WTC11 (cell line): ENCODE measurements at regions not wholly inside any gene's neighbourhood (a gene's known extent, or its start where the extent isn't known, plus 50 kb on each side); places are given as distances from the start of the nearest gene placed in this dataset.

Experiments used
- ATAC-seq: fragments of 200-7000 bp; cut with Tn5 transposase; 2 replicates; pipeline ENCODE4 v1.10.0; 2021; ENCODE audit warnings: mild to moderate bottlenecking, moderate library complexity
- CTCF ChIA-PET: fragments of 300-600 bp; sonication (Branson Sonifier 250); formaldehyde crosslinking; loops from one replicate; lab custom pipeline; 2021; ENCODE audit warnings: antibody characterized with exemption; lab: Charles Lee
- POLR2A ChIA-PET: fragments of 350-600 bp; sonication (Branson Sonifier 250); formaldehyde crosslinking; loops from one replicate; lab custom pipeline; 2021; ENCODE audit warnings: antibody characterized with exemption; lab: Charles Lee
- DNase-seq: peaks from one replicate; pipeline ENCODE4 v3.0.0; 2021; ENCODE audit warnings: low spot score
- H3K27ac Mint-ChIP-seq: 2 replicates; pipeline ENCODE4 v1.8.0; 2021; ENCODE audit warnings: mixed read lengths
- H3K27me3 Mint-ChIP-seq: 2 replicates; pipeline ENCODE4 v1.8.0; 2021; ENCODE audit warnings: low read depth, mild to moderate bottlenecking, moderate library complexity, mixed read lengths
- H3K36me3 Mint-ChIP-seq: 2 replicates; pipeline ENCODE4 v1.8.0; 2021; ENCODE audit warnings: mixed read lengths
- H3K4me1 Mint-ChIP-seq: 2 replicates; pipeline ENCODE4 v1.8.0; 2022; ENCODE audit warnings: mixed read lengths
- H3K4me3 Mint-ChIP-seq: 2 replicates; pipeline ENCODE4 v1.8.0; 2021; ENCODE audit warnings: mild to moderate bottlenecking, moderate library complexity, mixed read lengths
- H3K9me3 Mint-ChIP-seq: 2 replicates; pipeline ENCODE4 v1.8.0; 2021; ENCODE audit warnings: mixed read lengths
- CTCF ChIP-seq: fragments of 200-600 bp; IDR thresholded peaks from 2 replicates; pipeline ENCODE4 v1.8.0; 2022; ENCODE audit warnings: antibody characterized with exemption
- ERG ChIP-seq: fragments of 250-450 bp; sonication (Bioruptor Pico); IDR thresholded peaks from 2 replicates; pipeline ENCODE4 v1.8.0; 2021; ENCODE audit warnings: mild to moderate bottlenecking
- FOXJ3 ChIP-seq: sonication (generic); formaldehyde crosslinking; IDR thresholded peaks from 2 replicates; pipeline ENCODE4 v1.9.0; 2021; ENCODE audit warnings: missing genetic modification reagents, mild to moderate bottlenecking, borderline replicate concordance
- KAT7 ChIP-seq: sonication (generic); formaldehyde crosslinking; IDR thresholded peaks from 2 replicates; pipeline ENCODE4 v1.8.1; 2023; ENCODE audit warnings: missing genetic modification reagents, mild to moderate bottlenecking, borderline replicate concordance
- OVOL2 ChIP-seq: fragments of 250-450 bp; sonication (Bioruptor Pico); IDR thresholded peaks from 2 replicates; pipeline ENCODE4 v1.9.0; 2021; ENCODE audit warnings: mild to moderate bottlenecking, borderline replicate concordance
- TEAD4 ChIP-seq: sonication (generic); formaldehyde crosslinking; IDR thresholded peaks from 2 replicates; pipeline ENCODE4 v1.8.0; 2022; ENCODE audit warnings: mild to moderate bottlenecking, missing genetic modification reagents
- TF ChIP-seq, protein P1 (sequence below): sonication (generic); formaldehyde crosslinking; IDR thresholded peaks from 2 replicates; pipeline ENCODE4 v1.8.1; 2023; ENCODE audit warnings: mild to moderate bottlenecking, missing genetic modification reagents, moderate library complexity
- TF ChIP-seq, protein P2 (sequence below): sonication (generic); formaldehyde crosslinking; IDR thresholded peaks from 2 replicates; pipeline ENCODE4 v1.8.1; 2023; ENCODE audit warnings: mild to moderate bottlenecking, missing genetic modification reagents
- TF ChIP-seq, protein P3 (sequence below): sonication (generic); formaldehyde crosslinking; IDR thresholded peaks from 2 replicates; pipeline ENCODE4 v1.8.1; 2023; ENCODE audit warnings: mild to moderate bottlenecking, missing genetic modification reagents, borderline replicate concordance

GRCh38 chr17:33520426-33521330, 227.6 kb upstream of the ASIC2 start:
- H3K36me3 Mint-ChIP-seq: no peaks in the 10 kb centered on the region
- ChIA-PET CTCF (interaction anchor here (0.6 to 6.2 kb wide), 23 partner anchors 9 to 1620 kb away, joined by 3 to 71 read pairs (median 4); partner anchors contain the start of gene ASIC2), POLR2A (no interaction called here)
- peak; percentile 82 for ATAC-seq
- H3K27me3 Mint-ChIP-seq: no peaks in the 10 kb centered on the region; the same call in 1 of the 2 replicates
- peak; percentile 85 for DNase-seq
- H3K9me3 Mint-ChIP-seq: no peaks in the 10 kb centered on the region
- TF ChIP-seq, protein P1, sequence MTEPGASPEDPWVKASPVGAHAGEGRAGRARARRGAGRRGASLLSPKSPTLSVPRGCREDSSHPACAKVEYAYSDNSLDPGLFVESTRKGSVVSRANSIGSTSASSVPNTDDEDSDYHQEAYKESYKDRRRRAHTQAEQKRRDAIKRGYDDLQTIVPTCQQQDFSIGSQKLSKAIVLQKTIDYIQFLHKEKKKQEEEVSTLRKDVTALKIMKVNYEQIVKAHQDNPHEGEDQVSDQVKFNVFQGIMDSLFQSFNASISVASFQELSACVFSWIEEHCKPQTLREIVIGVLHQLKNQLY (CRISPR knock-in tag): no peak
- TF ChIP-seq CTCF: peak; percentile 70
- H3K27ac Mint-ChIP-seq: no peak overlapping the region
- peaks cover 2% of the 10 kb centered on the region; the same call in 1 of the 2 replicates for H3K4me1 Mint-ChIP-seq
- no peak overlapping the region for H3K4me3 Mint-ChIP-seq

- H3K27me3 Mint-ChIP-seq: peaks cover under 1% of the 10 kb centered on the region; the same call in 1 of the 2 replicates
- ATAC-seq: peak; percentile 87
- peaks cover 2% of the 10 kb centered on the region; the same call in 1 of the 2 replicates for H3K4me1 Mint-ChIP-seq
Observed at GRCh38 chr17:33521784-33522183, 228.7 kb upstream of the ASIC2 start.

GRCh38 chr17:33522623-33523022, 229.5 kb upstream of the ASIC2 start:
- H3K9me3 Mint-ChIP-seq: peaks cover 11% of the 10 kb centered on the region
- H3K27ac Mint-ChIP-seq: no peak overlapping the region
- peak; percentile 72 for ATAC-seq
- peak; percentile 62 for DNase-seq
- H3K27me3 Mint-ChIP-seq: peaks cover 3% of the 10 kb centered on the region; the same call in 1 of the 2 replicates
- CTCF ChIA-PET: interaction anchor here (0.6 to 6.2 kb wide), 15 partner anchors 36 to 525 kb away, joined by 3 to 71 read pairs (median 4); partner anchors contain the start of gene ASIC2
- POLR2A ChIA-PET: no interaction called here
- peaks cover 5% of the 10 kb centered on the region; the same call in 1 of the 2 replicates for H3K36me3 Mint-ChIP-seq
- no peak overlapping the region for H3K4me3 Mint-ChIP-seq
- H3K4me1 Mint-ChIP-seq: peaks cover 2% of the 10 kb centered on the region; the same call in 1 of the 2 replicates
- TF ChIP-seq FOXJ3 (CRISPR knock-in tag) (no peak), ERG (no peak), OVOL2 (no peak), KAT7 (CRISPR knock-in tag) (no peak), TEAD4 (CRISPR knock-in tag) (no peak)
- TF ChIP-seq, protein P2, sequence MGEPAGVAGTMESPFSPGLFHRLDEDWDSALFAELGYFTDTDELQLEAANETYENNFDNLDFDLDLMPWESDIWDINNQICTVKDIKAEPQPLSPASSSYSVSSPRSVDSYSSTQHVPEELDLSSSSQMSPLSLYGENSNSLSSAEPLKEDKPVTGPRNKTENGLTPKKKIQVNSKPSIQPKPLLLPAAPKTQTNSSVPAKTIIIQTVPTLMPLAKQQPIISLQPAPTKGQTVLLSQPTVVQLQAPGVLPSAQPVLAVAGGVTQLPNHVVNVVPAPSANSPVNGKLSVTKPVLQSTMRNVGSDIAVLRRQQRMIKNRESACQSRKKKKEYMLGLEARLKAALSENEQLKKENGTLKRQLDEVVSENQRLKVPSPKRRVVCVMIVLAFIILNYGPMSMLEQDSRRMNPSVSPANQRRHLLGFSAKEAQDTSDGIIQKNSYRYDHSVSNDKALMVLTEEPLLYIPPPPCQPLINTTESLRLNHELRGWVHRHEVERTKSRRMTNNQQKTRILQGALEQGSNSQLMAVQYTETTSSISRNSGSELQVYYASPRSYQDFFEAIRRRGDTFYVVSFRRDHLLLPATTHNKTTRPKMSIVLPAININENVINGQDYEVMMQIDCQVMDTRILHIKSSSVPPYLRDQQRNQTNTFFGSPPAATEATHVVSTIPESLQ (CRISPR knock-in tag): no peak

More at GRCh38 chr17:33521784-33522183, 228.7 kb upstream of the ASIC2 start:
- Mint-ChIP-seq H3K4me3 (no peak overlapping the region), H3K36me3 (no peaks in the 10 kb centered on the region), H3K27ac (no peak overlapping the region), H3K9me3 (peaks cover 2% of the 10 kb centered on the region)
- POLR2A ChIA-PET: no interaction called here
- CTCF ChIA-PET: interaction anchor here (0.6 to 6.2 kb wide), 40 partner anchors 8 to 524 kb away, joined by 3 to 71 read pairs (median 4); partner anchors contain the start of gene ASIC2
- TF ChIP-seq, protein P3, sequence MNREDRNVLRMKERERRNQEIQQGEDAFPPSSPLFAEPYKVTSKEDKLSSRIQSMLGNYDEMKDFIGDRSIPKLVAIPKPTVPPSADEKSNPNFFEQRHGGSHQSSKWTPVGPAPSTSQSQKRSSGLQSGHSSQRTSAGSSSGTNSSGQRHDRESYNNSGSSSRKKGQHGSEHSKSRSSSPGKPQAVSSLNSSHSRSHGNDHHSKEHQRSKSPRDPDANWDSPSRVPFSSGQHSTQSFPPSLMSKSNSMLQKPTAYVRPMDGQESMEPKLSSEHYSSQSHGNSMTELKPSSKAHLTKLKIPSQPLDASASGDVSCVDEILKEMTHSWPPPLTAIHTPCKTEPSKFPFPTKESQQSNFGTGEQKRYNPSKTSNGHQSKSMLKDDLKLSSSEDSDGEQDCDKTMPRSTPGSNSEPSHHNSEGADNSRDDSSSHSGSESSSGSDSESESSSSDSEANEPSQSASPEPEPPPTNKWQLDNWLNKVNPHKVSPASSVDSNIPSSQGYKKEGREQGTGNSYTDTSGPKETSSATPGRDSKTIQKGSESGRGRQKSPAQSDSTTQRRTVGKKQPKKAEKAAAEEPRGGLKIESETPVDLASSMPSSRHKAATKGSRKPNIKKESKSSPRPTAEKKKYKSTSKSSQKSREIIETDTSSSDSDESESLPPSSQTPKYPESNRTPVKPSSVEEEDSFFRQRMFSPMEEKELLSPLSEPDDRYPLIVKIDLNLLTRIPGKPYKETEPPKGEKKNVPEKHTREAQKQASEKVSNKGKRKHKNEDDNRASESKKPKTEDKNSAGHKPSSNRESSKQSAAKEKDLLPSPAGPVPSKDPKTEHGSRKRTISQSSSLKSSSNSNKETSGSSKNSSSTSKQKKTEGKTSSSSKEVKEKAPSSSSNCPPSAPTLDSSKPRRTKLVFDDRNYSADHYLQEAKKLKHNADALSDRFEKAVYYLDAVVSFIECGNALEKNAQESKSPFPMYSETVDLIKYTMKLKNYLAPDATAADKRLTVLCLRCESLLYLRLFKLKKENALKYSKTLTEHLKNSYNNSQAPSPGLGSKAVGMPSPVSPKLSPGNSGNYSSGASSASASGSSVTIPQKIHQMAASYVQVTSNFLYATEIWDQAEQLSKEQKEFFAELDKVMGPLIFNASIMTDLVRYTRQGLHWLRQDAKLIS (CRISPR knock-in tag): no peak
- 0 out of 2 replicates have a peak, but pooled peaks have one; percentile 17 for TF ChIP-seq CTCF
- peak; percentile 75 for DNase-seq
